ENCODE measurements at regions not wholly inside any gene's neighbourhood (a gene's known extent, or its start where the extent isn't known, plus 50 kb on each side); places are given as distances from the start of the nearest gene placed in this dataset.

GRCh38 chr2:19843992-19844515 lies 57.7 kb downstream of the TTC32 start:
- CTCF ChIA-PET = interaction anchor here (0.7 kb wide), 1 partner anchor 450 kb away, joined by 3 read pairs; no protein-coding TSS in a partner anchor
- no peak overlapping the region for H3K4me3 ChIP-seq (ENCODE audit: low read depth, low read length)
- H3K27ac ChIP-seq (ENCODE audit: extremely low read depth, low read depth, low read length) = no peak overlapping the region
- H3K9me3 ChIP-seq (ENCODE audit: control insufficient read depth, insufficient read depth, low read depth, low read length) = no peaks in the 10 kb centered on the region
- no peaks in the 10 kb centered on the region for H3K4me1 ChIP-seq (ENCODE audit: control insufficient read depth, insufficient read depth, low read length)
- TF ChIP-seq ZNF175 (tag by site-specific recombination; IDR thresholded peaks at IDR 0.05) (no peak), ZBTB11 (tag by site-specific recombination; conservative IDR thresholded peaks at IDR 0.05; ENCODE audit: low read depth) (no peak), GLI2 (tag by site-specific recombination; IDR thresholded peaks at IDR 0.05; ENCODE audit: borderline replicate concordance, low read depth) (no peak), ZNF16 (tag by site-specific recombination; IDR thresholded peaks at IDR 0.05; ENCODE audit: low read depth) (no peak), ZNF121 (tag by site-specific recombination; IDR thresholded peaks at IDR 0.05) (no peak), ZNF26 (tag by site-specific recombination; IDR thresholded peaks at IDR 0.05) (no peak), ZNF768 (tag by site-specific recombination; IDR thresholded peaks at IDR 0.05) (no peak), ZNF610 (tag by site-specific recombination; IDR thresholded peaks at IDR 0.05; ENCODE audit: borderline replicate concordance) (no peak), ZFP3 (tag by site-specific recombination; IDR thresholded peaks at IDR 0.05; ENCODE audit: low read depth) (no peak), PRDM6 (tag by site-specific recombination; IDR thresholded peaks at IDR 0.05) (no peak), ZFP69B (tag by site-specific recombination; IDR thresholded peaks at IDR 0.05) (no peak), ZNF518A (tag by site-specific recombination; conservative IDR thresholded peaks at IDR 0.05; ENCODE audit: low read depth) (no peak), ZNF473 (tag by site-specific recombination; IDR thresholded peaks at IDR 0.05) (no peak), ZNF221 (tag by site-specific recombination; IDR thresholded peaks at IDR 0.05; ENCODE audit: borderline replicate concordance) (no peak), MZF1 (tag by site-specific recombination; IDR thresholded peaks at IDR 0.05; ENCODE audit: borderline replicate concordance) (no peak)
- POLR2A ChIA-PET = no interaction called here
- H3K36me3 ChIP-seq (ENCODE audit: control insufficient read depth in 2 of 2, insufficient read depth in 1 of 2, low read length in 2 of 2) = no peaks in the 10 kb centered on the region
